ENCODE measurements at regions not wholly inside any gene's neighbourhood (a gene's known extent, or its start where the extent isn't known, plus 50 kb on each side); places are given as distances from the start of the nearest gene placed in this dataset.
"Not testable (repeated sequence)": the region's sequence is repeated elsewhere in the genome, so short reads cannot be mapped to it uniquely, and the experiment has no call there.

GRCh38 chr22:25410849-25411248 is 153.6 kb upstream of the GRK3 start:
- intact Hi-C loops (cut with micrococcal nuclease), result no loop called here
- Histone ChIP-seq H3K4me1 (ENCODE audit: control insufficient read depth in 1 of 2, insufficient read depth in 2 of 2, low read length in 2 of 2) (peaks cover 1 to 2% of the 10 kb centered on the region in 2 experiments; a peak in 2 of 4 replicates), H3K79me2 (ENCODE audit: insufficient read depth, low read length) (no peaks in the 10 kb centered on the region), H3K27ac (ENCODE audit: low read depth, low read length) (no peak overlapping the region), H4K20me1 (ENCODE audit: insufficient read depth) (no peaks in the 10 kb centered on the region), H3K4me2 (ENCODE audit: low read length) (no peak overlapping the region), H3K27me3 (ENCODE audit: insufficient read depth, low read length) (peaks cover 4% of the 10 kb centered on the region; the same call in 1 of the 2 replicates), H3K9me2 (ENCODE audit: insufficient read depth) (no peaks in the 10 kb centered on the region), H3K4me3 (replicated peaks in 1 of 2; ENCODE audit: low read depth in 1 of 2, low read length in 2 of 2) (no peak overlapping the region), H2AFZ (ENCODE audit: low read depth, low read length, poor library complexity, severe bottlenecking) (no peak overlapping the region), H3K9ac (ENCODE audit: low read length) (no peak overlapping the region), H3K36me3 (ENCODE audit: control insufficient read depth in 1 of 2, insufficient read depth in 2 of 2, low read length in 2 of 2) (no peaks in the 10 kb centered on the region), H3K9me3 (ENCODE audit: control insufficient read depth in 1 of 2, insufficient read depth in 1 of 2, low read depth in 1 of 2, low read length in 2 of 2) (no peaks in the 10 kb centered on the region)
- ChIA-PET POLR2A (no interaction called here), RAD21 (ENCODE audit: low non-redundant PET in 1 of 2, low total read pairs in 2 of 2, uncharacterized antibody in 2 of 2, unreplicated experiment in 2 of 2) (no interaction called here), CTCF (no interaction called here)
- ATAC-seq (no peak), DNase-seq (ENCODE audit: low read depth, low spot score) (no peak)
- no peak for TF ChIP-seq ZNF274 (IDR thresholded peaks at IDR 0.05; ENCODE audit: low read depth, low read length)
- TF ChIP-seq FOSL1 (IDR thresholded peaks at IDR 0.05; ENCODE audit: low read depth), result no peak
- TF ChIP-seq POLR2AphosphoS5 (IDR thresholded peaks at IDR 0.05; ENCODE audit: low read depth, low read length), result no peak
- no peak for TF ChIP-seq EGR1 (IDR thresholded peaks at IDR 0.05; ENCODE audit: low read depth)
- no TSS peak for BruUV-seq (replicated peaks)

- Histone ChIP-seq H2AFZ (ENCODE audit: low read depth, low read length, poor library complexity, severe bottlenecking) (no peak overlapping the region), H3K36me3 (ENCODE audit: control insufficient read depth in 1 of 2, insufficient read depth in 2 of 2, low read length in 2 of 2) (no peaks in the 10 kb centered on the region), H3K79me2 (ENCODE audit: insufficient read depth, low read length) (no peaks in the 10 kb centered on the region), H3K4me2 (ENCODE audit: low read length) (no peak overlapping the region), H3K27me3 (ENCODE audit: insufficient read depth, low read length) (peaks cover 4% of the 10 kb centered on the region; the same call in 1 of the 2 replicates), H4K20me1 (ENCODE audit: insufficient read depth) (no peaks in the 10 kb centered on the region), H3K4me1 (ENCODE audit: control insufficient read depth in 1 of 2, insufficient read depth in 2 of 2, low read length in 2 of 2) (no peaks in the 10 kb centered on the region), H3K4me3 (replicated peaks in 1 of 2; ENCODE audit: low read depth in 1 of 2, low read length in 2 of 2) (no peak overlapping the region), H3K27ac (ENCODE audit: low read depth, low read length) (no peak overlapping the region), H3K9me3 (ENCODE audit: control insufficient read depth in 1 of 2, insufficient read depth in 1 of 2, low read depth in 1 of 2, low read length in 2 of 2) (no peaks in the 10 kb centered on the region), H3K9ac (ENCODE audit: low read length) (no peak overlapping the region), H3K9me2 (ENCODE audit: insufficient read depth) (no peaks in the 10 kb centered on the region)
- ChIA-PET RAD21 (ENCODE audit: low non-redundant PET in 1 of 2, low total read pairs in 2 of 2, uncharacterized antibody in 2 of 2, unreplicated experiment in 2 of 2) (no interaction called here), POLR2A (no interaction called here), CTCF (no interaction called here)
- no TSS peak for BruUV-seq (replicated peaks)
- DNase-seq (ENCODE audit: low read depth, low spot score) (no peak), ATAC-seq (no peak)
- no peak for TF ChIP-seq EGR1 (IDR thresholded peaks at IDR 0.05; ENCODE audit: low read depth)
- TF ChIP-seq ZNF274 (IDR thresholded peaks at IDR 0.05; ENCODE audit: low read depth, low read length), result no peak
- no peak for TF ChIP-seq SIN3A (IDR thresholded peaks at IDR 0.05; ENCODE audit: low read depth)
- no peak for TF ChIP-seq ZBTB33 (IDR thresholded peaks at IDR 0.05; ENCODE audit: extremely low read depth, insufficient replicate concordance, low read length)
- intact Hi-C loops (cut with micrococcal nuclease), result no loop called here
These were observed 150.9 kb upstream of the GRK3 start for GRCh38 chr22:25413620-25414019.

- H3K4me1 ChIP-seq (ENCODE audit: control insufficient read depth in 1 of 2, insufficient read depth in 2 of 2, low read length in 2 of 2); H3K9me2 ChIP-seq (ENCODE audit: insufficient read depth); H4K20me1 ChIP-seq (ENCODE audit: insufficient read depth); ATAC-seq; H3K79me2 ChIP-seq (ENCODE audit: insufficient read depth, low read length); RAD21 ChIA-PET (ENCODE audit: low non-redundant PET in 1 of 2, low total read pairs in 2 of 2, uncharacterized antibody in 2 of 2, unreplicated experiment in 2 of 2); H3K27ac ChIP-seq (ENCODE audit: low read depth, low read length); CTCF ChIA-PET; H3K9me3 ChIP-seq (ENCODE audit: control insufficient read depth in 1 of 2, insufficient read depth in 1 of 2, low read depth in 1 of 2, low read length in 2 of 2); H3K4me2 ChIP-seq (ENCODE audit: low read length); POLR2A ChIA-PET; BruUV-seq (replicated peaks); H3K9ac ChIP-seq (ENCODE audit: low read length); intact Hi-C loops (cut with micrococcal nuclease); H2AFZ ChIP-seq (ENCODE audit: low read depth, low read length, poor library complexity, severe bottlenecking); H3K27me3 ChIP-seq (ENCODE audit: insufficient read depth, low read length); H3K36me3 ChIP-seq (ENCODE audit: control insufficient read depth in 1 of 2, insufficient read depth in 2 of 2, low read length in 2 of 2); DNase-seq (ENCODE audit: low read depth, low spot score); H3K4me3 ChIP-seq (replicated peaks in 1 of 2; ENCODE audit: low read depth in 1 of 2, low read length in 2 of 2): not testable (repeated sequence)
These were observed 148.7 kb upstream of the GRK3 start for GRCh38 chr22:25415731-25416130.

GRCh38 chr22:25417826-25418225 is 146.6 kb upstream of the GRK3 start:
- H3K4me3 ChIP-seq (replicated peaks in 1 of 2; ENCODE audit: low read depth in 1 of 2, low read length in 2 of 2); H3K9ac ChIP-seq (ENCODE audit: low read length); CTCF ChIA-PET; POLR2A ChIA-PET; H3K9me3 ChIP-seq (ENCODE audit: control insufficient read depth in 1 of 2, insufficient read depth in 1 of 2, low read depth in 1 of 2, low read length in 2 of 2); H3K9me2 ChIP-seq (ENCODE audit: insufficient read depth); DNase-seq (ENCODE audit: low read depth, low spot score); H4K20me1 ChIP-seq (ENCODE audit: insufficient read depth); BruUV-seq (replicated peaks); H3K4me2 ChIP-seq (ENCODE audit: low read length); H3K27me3 ChIP-seq (ENCODE audit: insufficient read depth, low read length); H3K79me2 ChIP-seq (ENCODE audit: insufficient read depth, low read length); H3K4me1 ChIP-seq (ENCODE audit: control insufficient read depth in 1 of 2, insufficient read depth in 2 of 2, low read length in 2 of 2); RAD21 ChIA-PET (ENCODE audit: low non-redundant PET in 1 of 2, low total read pairs in 2 of 2, uncharacterized antibody in 2 of 2, unreplicated experiment in 2 of 2); intact Hi-C loops (cut with micrococcal nuclease); H3K27ac ChIP-seq (ENCODE audit: low read depth, low read length); ATAC-seq; H2AFZ ChIP-seq (ENCODE audit: low read depth, low read length, poor library complexity, severe bottlenecking); H3K36me3 ChIP-seq (ENCODE audit: control insufficient read depth in 1 of 2, insufficient read depth in 2 of 2, low read length in 2 of 2): not testable (repeated sequence)
